Smooth muscle cell (in vitro differentiated cells): ENCODE measurements at regions not wholly inside any gene's neighbourhood (a gene's known extent, or its start where the extent isn't known, plus 50 kb on each side); places are given as distances from the start of the nearest gene placed in this dataset.

Experiments used
- DNase-seq: peaks from one replicate; lab custom pipeline; 2025; ENCODE audit not compliant: unreplicated experiment; lab: John Stamatoyannopoulos, UW
- H2AFZ ChIP-seq: fragments of 200-600 bp; sonication (generic); 2 replicates; pipeline ENCODE4 v1.6.0; 2016; ENCODE audit warnings: antibody characterized with exemption, low read depth, mild to moderate bottlenecking
- H3F3A ChIP-seq: fragments of 200-600 bp; sonication (generic); 2 replicates; pipeline ENCODE4 v1.6.0; 2017; ENCODE audit warnings: antibody characterized with exemption, low read depth
- H3K27ac ChIP-seq: fragments of 200-600 bp; sonication (generic); 2 replicates; pipeline ENCODE4 v1.5.1; 2016; ENCODE audit warnings: low read depth, mild to moderate bottlenecking
- H3K27me3 ChIP-seq: fragments of 200-600 bp; sonication (generic); 2 replicates; pipeline ENCODE4 v1.6.1; 2016; ENCODE audit warnings: low read depth, mild to moderate bottlenecking
- H3K36me3 ChIP-seq: fragments of 200-600 bp; sonication (generic); 2 replicates; pipeline ENCODE4 v1.5.1; 2016; ENCODE audit warnings: low read depth
- H3K4me1 ChIP-seq: fragments of 200-600 bp; sonication (generic); 2 replicates; pipeline ENCODE4 v1.5.1; 2016; ENCODE audit warnings: low read depth
- H3K4me2 ChIP-seq: fragments of 200-600 bp; sonication (generic); 2 replicates; pipeline ENCODE4 v1.6.0; 2016; ENCODE audit warnings: mild to moderate bottlenecking
- H3K4me3 ChIP-seq: fragments of 200-600 bp; sonication (generic); 2 replicates; pipeline ENCODE4 v1.5.1; 2016; ENCODE audit warnings: mild to moderate bottlenecking
- H3K79me2 ChIP-seq: fragments of 200-600 bp; sonication (generic); 2 replicates; pipeline ENCODE4 v1.6.0; 2016; ENCODE audit warnings: low read depth, mild to moderate bottlenecking
- H3K9ac ChIP-seq: fragments of 200-600 bp; sonication (generic); 2 replicates; pipeline ENCODE4 v1.6.0; 2016; ENCODE audit warnings: low read depth
- H3K9me3 ChIP-seq: fragments of 200-600 bp; sonication (generic); replicated peaks from 2 replicates; pipeline ENCODE4 v1.5.1; 2016; ENCODE audit warnings: low read depth
- H4K20me1 ChIP-seq: fragments of 200-600 bp; sonication (generic); 2 replicates; pipeline ENCODE4 v1.6.0; 2016; ENCODE audit warnings: low read depth
- CTCF ChIP-seq: fragments of 200-600 bp; sonication (generic); IDR thresholded peaks from 2 replicates; pipeline ENCODE4 v1.5.1; 2017; ENCODE audit warnings: borderline replicate concordance, mild to moderate bottlenecking, antibody characterized with exemption; ENCODE audit not compliant: insufficient read depth, poor library complexity, severe bottlenecking
- WGBS: methylation state at CpG from one replicate; pipeline ENCODE4 v1.1.7; 2016; ENCODE audit warnings: low lambda C conversion rate; 5-methylcytosine and 5-hydroxymethylcytosine counted together

- no peaks in the 10 kb centered on the region for H3K27me3 ChIP-seq
- no peak overlapping the region for H2AFZ ChIP-seq
- no peaks in the 10 kb centered on the region for H3K4me1 ChIP-seq
- H4K20me1 ChIP-seq: no peaks in the 10 kb centered on the region
- no peak overlapping the region for H3K4me2 ChIP-seq
- H3F3A ChIP-seq: no peaks in the 10 kb centered on the region
- H3K27ac ChIP-seq: no peak overlapping the region
- TF ChIP-seq CTCF: no peak
- no peak overlapping the region for H3K9ac ChIP-seq
- H3K36me3 ChIP-seq: no peaks in the 10 kb centered on the region
- DNase-seq: no peak
- H3K79me2 ChIP-seq: no peaks in the 10 kb centered on the region
- no peaks in the 10 kb centered on the region for H3K9me3 ChIP-seq
- no peak overlapping the region for H3K4me3 ChIP-seq
- WGBS: 65% methylated on average over 1 of the region's 1 CpG
Observed at GRCh38 chr3:106082616-106083015, 213.8 kb upstream of the CBLB start.

GRCh38 chr3:106083207-106083606, 214.4 kb upstream of the CBLB start:
- H3K27me3 ChIP-seq: no peaks in the 10 kb centered on the region
- 65% methylated on average over 1 of the region's 1 CpG for WGBS
- no peaks in the 10 kb centered on the region for H4K20me1 ChIP-seq
- TF ChIP-seq CTCF: no peak
- H3K9ac ChIP-seq: no peak overlapping the region
- H3K4me3 ChIP-seq: no peak overlapping the region
- H3K9me3 ChIP-seq: no peaks in the 10 kb centered on the region
- no peak overlapping the region for H3K4me2 ChIP-seq
- H2AFZ ChIP-seq: no peak overlapping the region
- no peaks in the 10 kb centered on the region for H3F3A ChIP-seq
- no peak overlapping the region for H3K27ac ChIP-seq
- no peak for DNase-seq
- no peaks in the 10 kb centered on the region for H3K79me2 ChIP-seq
- H3K4me1 ChIP-seq: no peaks in the 10 kb centered on the region
- no peaks in the 10 kb centered on the region for H3K36me3 ChIP-seq

GRCh38 chr3:106083854-106084253, 215.0 kb upstream of the CBLB start:
- 74% methylated on average over 1 of the region's 1 CpG for WGBS
- Histone ChIP-seq H2AFZ (no peak overlapping the region), H3K4me2 (no peak overlapping the region)

More at GRCh38 chr3:106083854-106084253, 215.0 kb upstream of the CBLB start:
- H3K4me3 ChIP-seq: no peak overlapping the region
- no peaks in the 10 kb centered on the region for H3K36me3 ChIP-seq
- H3K79me2 ChIP-seq: no peaks in the 10 kb centered on the region
- TF ChIP-seq CTCF: no peak
- H3K27me3 ChIP-seq: no peaks in the 10 kb centered on the region
- H3K9me3 ChIP-seq: no peaks in the 10 kb centered on the region
- no peaks in the 10 kb centered on the region for H3K4me1 ChIP-seq
- H3K9ac ChIP-seq: no peak overlapping the region
- no peaks in the 10 kb centered on the region for H4K20me1 ChIP-seq
- H3F3A ChIP-seq: no peaks in the 10 kb centered on the region
- H3K27ac ChIP-seq: no peak overlapping the region
- DNase-seq: no peak
